ENCODE measurements at regions not wholly inside any gene's neighbourhood (a gene's known extent, or its start where the extent isn't known, plus 50 kb on each side); places are given as distances from the start of the nearest gene placed in this dataset.

DNA sequence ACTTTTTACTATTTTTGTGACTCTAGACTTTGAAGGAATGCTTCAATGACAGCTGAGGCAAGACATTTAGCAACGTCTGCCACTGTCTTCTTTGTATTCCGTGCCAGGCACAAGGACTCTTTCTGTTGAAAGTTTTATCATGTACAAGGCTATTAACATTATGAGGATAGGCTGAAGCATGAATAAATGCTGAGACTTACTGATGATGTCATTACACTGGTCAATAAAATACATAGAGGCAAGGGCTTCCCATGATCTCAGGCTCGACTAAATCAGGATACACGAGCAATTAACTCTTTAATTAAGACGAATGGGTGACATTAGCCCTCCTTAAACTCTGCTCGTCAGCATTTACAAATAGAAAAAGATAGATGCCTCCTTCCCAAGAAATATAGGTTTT is 1393.3 kb upstream of the WWC1 start:
- dilution Hi-C loops (cut with MboI; ENCODE audit: extremely low pct_ligation_motif_present, low sequenced_read_pairs): no loop called here

DNA sequence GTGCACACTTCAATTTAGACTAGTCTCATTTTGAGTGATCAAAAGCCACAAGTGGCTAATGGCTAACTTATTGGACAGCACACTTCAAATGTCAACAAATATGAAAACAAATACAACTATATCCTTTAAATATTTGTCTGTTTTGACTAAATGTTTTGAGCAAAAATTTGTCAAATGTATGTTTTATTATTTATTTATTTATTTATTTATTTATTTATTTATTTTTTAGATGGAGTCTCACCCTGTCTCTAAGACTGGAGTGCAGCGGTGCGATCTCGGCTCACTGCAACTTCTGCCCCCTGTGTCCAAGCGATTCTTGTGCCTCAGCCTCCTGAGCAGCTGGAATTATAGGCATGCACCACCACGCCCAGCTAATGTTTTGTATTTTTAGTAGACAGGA is 1392.1 kb upstream of the WWC1 start:
- no peaks in the 10 kb centered on the region for H4K20me1 ChIP-seq (ENCODE audit: control insufficient read depth, extremely low read depth, insufficient read depth, low read length)
- no peaks in the 10 kb centered on the region for H3K79me2 ChIP-seq (ENCODE audit: control insufficient read depth, insufficient read depth, low read length)
- no peak overlapping the region for H3K4me2 ChIP-seq (ENCODE audit: control insufficient read depth, extremely low read depth, insufficient read depth, low read depth, low read length)
- H3K36me3 ChIP-seq (ENCODE audit: control insufficient read depth in 2 of 2, extremely low read depth in 1 of 2, insufficient read depth in 2 of 2, low read length in 2 of 2): no peaks in the 10 kb centered on the region
- no peaks in the 10 kb centered on the region for H3K9me1 ChIP-seq (ENCODE audit: control insufficient read depth, extremely low read depth, insufficient read depth, low read length)
- TF ChIP-seq, protein P1, sequence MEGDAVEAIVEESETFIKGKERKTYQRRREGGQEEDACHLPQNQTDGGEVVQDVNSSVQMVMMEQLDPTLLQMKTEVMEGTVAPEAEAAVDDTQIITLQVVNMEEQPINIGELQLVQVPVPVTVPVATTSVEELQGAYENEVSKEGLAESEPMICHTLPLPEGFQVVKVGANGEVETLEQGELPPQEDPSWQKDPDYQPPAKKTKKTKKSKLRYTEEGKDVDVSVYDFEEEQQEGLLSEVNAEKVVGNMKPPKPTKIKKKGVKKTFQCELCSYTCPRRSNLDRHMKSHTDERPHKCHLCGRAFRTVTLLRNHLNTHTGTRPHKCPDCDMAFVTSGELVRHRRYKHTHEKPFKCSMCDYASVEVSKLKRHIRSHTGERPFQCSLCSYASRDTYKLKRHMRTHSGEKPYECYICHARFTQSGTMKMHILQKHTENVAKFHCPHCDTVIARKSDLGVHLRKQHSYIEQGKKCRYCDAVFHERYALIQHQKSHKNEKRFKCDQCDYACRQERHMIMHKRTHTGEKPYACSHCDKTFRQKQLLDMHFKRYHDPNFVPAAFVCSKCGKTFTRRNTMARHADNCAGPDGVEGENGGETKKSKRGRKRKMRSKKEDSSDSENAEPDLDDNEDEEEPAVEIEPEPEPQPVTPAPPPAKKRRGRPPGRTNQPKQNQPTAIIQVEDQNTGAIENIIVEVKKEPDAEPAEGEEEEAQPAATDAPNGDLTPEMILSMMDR (optimal IDR thresholded peaks at IDR 0.05 in 1 of 3, IDR thresholded peaks at IDR 0.05 in 1 of 3, conservative IDR thresholded peaks at IDR 0.05 in 1 of 3; ENCODE audit: extremely low read depth in 1 of 3, insufficient read depth in 2 of 3, low read length in 3 of 3): no peak
- no peaks in the 10 kb centered on the region for H3K9me3 ChIP-seq (ENCODE audit: control insufficient read depth, low read depth, low read length)
- no peak overlapping the region for H3K27ac ChIP-seq (ENCODE audit: control insufficient read depth, insufficient read depth, low read length)
- H3K4me3 ChIP-seq (ENCODE audit: control insufficient read depth in 2 of 3, extremely low read depth in 1 of 3, insufficient read depth in 2 of 3, low read depth in 1 of 3, low read length in 3 of 3): no peak overlapping the region
- DNase-seq (ENCODE audit: low read depth, low spot score) (no peak), FAIRE-seq (no peak)
- H2AFZ ChIP-seq (ENCODE audit: control insufficient read depth, low read length): no peak overlapping the region
- H3K9ac ChIP-seq (ENCODE audit: control insufficient read depth, extremely low read depth, insufficient read depth, low read length): no peak overlapping the region
- dilution Hi-C loops (cut with MboI; ENCODE audit: extremely low pct_ligation_motif_present, low sequenced_read_pairs): no loop called here
- H3K27me3 ChIP-seq (ENCODE audit: control insufficient read depth, extremely low read depth, insufficient read depth, low read length): no peaks in the 10 kb centered on the region
- no peaks in the 10 kb centered on the region for H3K4me1 ChIP-seq (ENCODE audit: control insufficient read depth, extremely low read depth, insufficient read depth, low read length)

More for the DNA sequence above, 1393.3 kb upstream of the WWC1 start:
- no peaks in the 10 kb centered on the region for H3K9me3 ChIP-seq (ENCODE audit: control insufficient read depth, low read depth, low read length)
- no peak overlapping the region for H3K4me3 ChIP-seq (ENCODE audit: control insufficient read depth in 2 of 3, extremely low read depth in 1 of 3, insufficient read depth in 2 of 3, low read depth in 1 of 3, low read length in 3 of 3)
- no peaks in the 10 kb centered on the region for H3K79me2 ChIP-seq (ENCODE audit: control insufficient read depth, insufficient read depth, low read length)
- no peak overlapping the region for H3K9ac ChIP-seq (ENCODE audit: control insufficient read depth, extremely low read depth, insufficient read depth, low read length)
- H3K27ac ChIP-seq (ENCODE audit: control insufficient read depth, insufficient read depth, low read length): no peak overlapping the region
- DNase-seq (ENCODE audit: low read depth, low spot score): no peak
- no peaks in the 10 kb centered on the region for H3K4me1 ChIP-seq (ENCODE audit: control insufficient read depth, extremely low read depth, insufficient read depth, low read length)
- H2AFZ ChIP-seq (ENCODE audit: control insufficient read depth, low read length): no peak overlapping the region
- TF ChIP-seq, protein P1 (optimal IDR thresholded peaks at IDR 0.05 in 1 of 3, IDR thresholded peaks at IDR 0.05 in 1 of 3, conservative IDR thresholded peaks at IDR 0.05 in 1 of 3; ENCODE audit: extremely low read depth in 1 of 3, insufficient read depth in 2 of 3, low read length in 3 of 3): no peak
- no peak for TF ChIP-seq EZH2 (IDR thresholded peaks at IDR 0.05; ENCODE audit: low read length)
- no peaks in the 10 kb centered on the region for H3K36me3 ChIP-seq (ENCODE audit: control insufficient read depth in 2 of 2, extremely low read depth in 1 of 2, insufficient read depth in 2 of 2, low read length in 2 of 2)
- no peaks in the 10 kb centered on the region for H3K27me3 ChIP-seq (ENCODE audit: control insufficient read depth, extremely low read depth, insufficient read depth, low read length)
- FAIRE-seq: no peak
- H4K20me1 ChIP-seq (ENCODE audit: control insufficient read depth, extremely low read depth, insufficient read depth, low read length): no peaks in the 10 kb centered on the region
- no peaks in the 10 kb centered on the region for H3K9me1 ChIP-seq (ENCODE audit: control insufficient read depth, extremely low read depth, insufficient read depth, low read length)
- H3K4me2 ChIP-seq (ENCODE audit: control insufficient read depth, extremely low read depth, insufficient read depth, low read depth, low read length): no peak overlapping the region

All from keratinocyte (primary cell).